Neural cell (in vitro differentiated cells): ENCODE measurements at regions not wholly inside any gene's neighbourhood (a gene's known extent, or its start where the extent isn't known, plus 50 kb on each side); places are given as distances from the start of the nearest gene placed in this dataset.

Source experiments
- H2AFZ ChIP-seq: fragments of 200-600, 300-800 bp; sonication (generic), shearing (Covaris generic); 2 replicates; pipeline ENCODE4 v1.6.0; 2014; ENCODE audit warnings: low read depth, mild to moderate bottlenecking, antibody characterized with exemption, low read length, moderate library complexity
- H3F3A ChIP-seq: fragments of 200-600 bp; shearing (Covaris generic); 2 replicates; pipeline ENCODE4 v1.6.1; 2016; ENCODE audit warnings: mild to moderate bottlenecking, moderate library complexity, mixed read lengths, antibody characterized with exemption, low read length; ENCODE audit not compliant: insufficient read depth, poor library complexity, severe bottlenecking
- H3K27ac ChIP-seq: fragments of 200-600, 300-800 bp; sonication (generic), shearing (Covaris generic); 2 replicates; pipeline ENCODE4 v1.5.1; 2014; ENCODE audit warnings: mild to moderate bottlenecking, low read length, moderate library complexity
- H3K27me3 ChIP-seq: fragments of 300-800, 200-600 bp; sonication (generic), shearing (Covaris generic); 2 replicates; pipeline ENCODE4 v1.6.0; 2014; ENCODE audit warnings: mild to moderate bottlenecking, low read depth, low read length, moderate library complexity; ENCODE audit not compliant: insufficient read depth
- H3K36me3 ChIP-seq: fragments of 300-800, 200-600 bp; sonication (generic), shearing (Covaris generic); 2 replicates; pipeline ENCODE4 v1.5.1; 2014; ENCODE audit warnings: mild to moderate bottlenecking, antibody characterized with exemption, low read length, moderate library complexity; ENCODE audit not compliant: insufficient read depth
- H3K4me2 ChIP-seq: fragments of 300-800, 200-600 bp; sonication (generic), shearing (Covaris generic); 2 replicates; pipeline ENCODE4 v1.6.0; 2014; ENCODE audit warnings: mild to moderate bottlenecking, low read length
- H3K4me3 ChIP-seq: fragments of 300-800, 200-600 bp; sonication (generic), shearing (Covaris generic); 2 replicates; pipeline ENCODE4 v1.5.1; 2014; ENCODE audit warnings: mild to moderate bottlenecking, low read length, moderate library complexity
- H3K79me2 ChIP-seq: fragments of 200-600 bp; shearing (Covaris generic); replicated peaks from 2 replicates; pipeline ENCODE4 v1.6.0; 2014; ENCODE audit warnings: mild to moderate bottlenecking, low read length, moderate library complexity; ENCODE audit not compliant: insufficient read depth
- H3K9ac ChIP-seq: fragments of 300-800, 200-600 bp; sonication (generic), shearing (Covaris generic); 2 replicates; pipeline ENCODE4 v1.6.1; 2016; ENCODE audit warnings: mild to moderate bottlenecking, low read length, mixed read lengths
- H3K9me2 ChIP-seq: fragments of 200-600 bp; shearing (Covaris generic); 2 replicates; pipeline ENCODE4 v1.6.1; 2016; ENCODE audit warnings: mild to moderate bottlenecking, low read length, mixed read lengths; ENCODE audit not compliant: insufficient read depth
- H3K9me3 ChIP-seq: fragments of 200-600, 300-800 bp; sonication (generic), shearing (Covaris generic); 2 replicates; pipeline ENCODE4 v1.6.1; 2016; ENCODE audit warnings: mild to moderate bottlenecking, mixed run types, low read length, moderate library complexity, mixed read lengths
- H4K20me1 ChIP-seq: fragments of 200-600 bp; shearing (Covaris generic); 2 replicates; pipeline ENCODE4 v1.6.1; 2016; ENCODE audit warnings: mild to moderate bottlenecking, mixed run types; ENCODE audit not compliant: insufficient read depth
- EP300 ChIP-seq: fragments of 450-650 bp; conservative IDR thresholded peaks from 2 replicates; pipeline ENCODE4 v1.6.1; 2014; ENCODE audit warnings: antibody characterized with exemption, mild to moderate bottlenecking, moderate library complexity; ENCODE audit not compliant: poor library complexity, severe bottlenecking
- EZH2 ChIP-seq: fragments of 200-600, 300-800 bp; shearing (Covaris generic), sonication (generic); IDR thresholded peaks from 2 replicates; pipeline ENCODE4 v1.6.1; 2014; ENCODE audit warnings: antibody characterized with exemption, low read length, borderline replicate concordance, mild to moderate bottlenecking; ENCODE audit not compliant: insufficient read depth, poor library complexity, severe bottlenecking
- MXI1 ChIP-seq: fragments of 450-650 bp; conservative IDR thresholded peaks from 2 replicates; pipeline ENCODE4 v1.6.1; 2014; ENCODE audit warnings: antibody characterized with exemption, mild to moderate bottlenecking; ENCODE audit not compliant: poor library complexity, severe bottlenecking
- POLR2AphosphoS5 ChIP-seq: IDR thresholded peaks from 2 replicates; pipeline ENCODE4 v1.6.1; 2012
- RAD21 ChIP-seq: fragments of 450-650 bp; conservative IDR thresholded peaks from 2 replicates; pipeline ENCODE4 v1.6.1; 2014; ENCODE audit warnings: antibody characterized with exemption, mild to moderate bottlenecking, moderate library complexity
- SMC3 ChIP-seq: fragments of 450-650 bp; conservative IDR thresholded peaks from 2 replicates; pipeline ENCODE4 v1.6.1; 2014; ENCODE audit warnings: antibody characterized with exemption, mild to moderate bottlenecking, moderate library complexity; ENCODE audit not compliant: poor library complexity
- TAF1 ChIP-seq: IDR thresholded peaks from 2 replicates; pipeline ENCODE4 v1.6.1; 2012; ENCODE audit warnings: low read depth
- TF ChIP-seq, protein P1 (sequence below): fragments of 450-650 bp; IDR thresholded peaks from 2 replicates; pipeline ENCODE4 v1.5.1; 2014; ENCODE audit warnings: antibody characterized with exemption, mild to moderate bottlenecking, moderate library complexity; ENCODE audit not compliant: poor library complexity, severe bottlenecking
- TF ChIP-seq, protein P2 (sequence below): IDR thresholded peaks from 2 replicates; pipeline ENCODE4 v1.6.1; 2012; ENCODE audit warnings: borderline replicate concordance

DNA sequence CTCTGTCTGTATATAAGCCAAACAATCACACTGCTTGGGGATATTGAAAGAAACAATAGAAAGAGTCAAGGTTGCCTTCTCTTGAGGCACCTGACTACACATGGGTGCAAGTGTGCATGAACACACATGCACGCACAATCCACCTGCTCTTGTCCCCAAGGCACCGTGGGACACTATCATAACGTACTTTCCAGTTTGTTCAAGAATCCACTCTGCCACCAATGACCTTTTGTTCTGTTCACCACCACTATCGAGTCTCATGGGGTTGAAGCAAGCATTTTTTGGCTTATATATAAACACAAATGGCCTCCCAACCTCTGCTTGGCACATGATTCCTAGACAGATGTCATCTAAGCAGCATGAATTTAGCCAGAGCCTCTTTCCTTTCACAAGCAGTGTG lies 365.4 kb downstream of the EMP1 start:
- H3K79me2 ChIP-seq, result no peaks in the 10 kb centered on the region
- no peak overlapping the region for H2AFZ ChIP-seq
- H3K9me2 ChIP-seq, result no peaks in the 10 kb centered on the region
- no peak for TF ChIP-seq TAF1
- no peak for TF ChIP-seq MXI1
- no peak for TF ChIP-seq EZH2
- TF ChIP-seq POLR2AphosphoS5, result no peak
- TF ChIP-seq RAD21, result no peak
- TF ChIP-seq SMC3, result no peak
- TF ChIP-seq, protein P1, sequence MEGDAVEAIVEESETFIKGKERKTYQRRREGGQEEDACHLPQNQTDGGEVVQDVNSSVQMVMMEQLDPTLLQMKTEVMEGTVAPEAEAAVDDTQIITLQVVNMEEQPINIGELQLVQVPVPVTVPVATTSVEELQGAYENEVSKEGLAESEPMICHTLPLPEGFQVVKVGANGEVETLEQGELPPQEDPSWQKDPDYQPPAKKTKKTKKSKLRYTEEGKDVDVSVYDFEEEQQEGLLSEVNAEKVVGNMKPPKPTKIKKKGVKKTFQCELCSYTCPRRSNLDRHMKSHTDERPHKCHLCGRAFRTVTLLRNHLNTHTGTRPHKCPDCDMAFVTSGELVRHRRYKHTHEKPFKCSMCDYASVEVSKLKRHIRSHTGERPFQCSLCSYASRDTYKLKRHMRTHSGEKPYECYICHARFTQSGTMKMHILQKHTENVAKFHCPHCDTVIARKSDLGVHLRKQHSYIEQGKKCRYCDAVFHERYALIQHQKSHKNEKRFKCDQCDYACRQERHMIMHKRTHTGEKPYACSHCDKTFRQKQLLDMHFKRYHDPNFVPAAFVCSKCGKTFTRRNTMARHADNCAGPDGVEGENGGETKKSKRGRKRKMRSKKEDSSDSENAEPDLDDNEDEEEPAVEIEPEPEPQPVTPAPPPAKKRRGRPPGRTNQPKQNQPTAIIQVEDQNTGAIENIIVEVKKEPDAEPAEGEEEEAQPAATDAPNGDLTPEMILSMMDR, result no peak
- no peak for TF ChIP-seq EP300
- TF ChIP-seq, protein P2, sequence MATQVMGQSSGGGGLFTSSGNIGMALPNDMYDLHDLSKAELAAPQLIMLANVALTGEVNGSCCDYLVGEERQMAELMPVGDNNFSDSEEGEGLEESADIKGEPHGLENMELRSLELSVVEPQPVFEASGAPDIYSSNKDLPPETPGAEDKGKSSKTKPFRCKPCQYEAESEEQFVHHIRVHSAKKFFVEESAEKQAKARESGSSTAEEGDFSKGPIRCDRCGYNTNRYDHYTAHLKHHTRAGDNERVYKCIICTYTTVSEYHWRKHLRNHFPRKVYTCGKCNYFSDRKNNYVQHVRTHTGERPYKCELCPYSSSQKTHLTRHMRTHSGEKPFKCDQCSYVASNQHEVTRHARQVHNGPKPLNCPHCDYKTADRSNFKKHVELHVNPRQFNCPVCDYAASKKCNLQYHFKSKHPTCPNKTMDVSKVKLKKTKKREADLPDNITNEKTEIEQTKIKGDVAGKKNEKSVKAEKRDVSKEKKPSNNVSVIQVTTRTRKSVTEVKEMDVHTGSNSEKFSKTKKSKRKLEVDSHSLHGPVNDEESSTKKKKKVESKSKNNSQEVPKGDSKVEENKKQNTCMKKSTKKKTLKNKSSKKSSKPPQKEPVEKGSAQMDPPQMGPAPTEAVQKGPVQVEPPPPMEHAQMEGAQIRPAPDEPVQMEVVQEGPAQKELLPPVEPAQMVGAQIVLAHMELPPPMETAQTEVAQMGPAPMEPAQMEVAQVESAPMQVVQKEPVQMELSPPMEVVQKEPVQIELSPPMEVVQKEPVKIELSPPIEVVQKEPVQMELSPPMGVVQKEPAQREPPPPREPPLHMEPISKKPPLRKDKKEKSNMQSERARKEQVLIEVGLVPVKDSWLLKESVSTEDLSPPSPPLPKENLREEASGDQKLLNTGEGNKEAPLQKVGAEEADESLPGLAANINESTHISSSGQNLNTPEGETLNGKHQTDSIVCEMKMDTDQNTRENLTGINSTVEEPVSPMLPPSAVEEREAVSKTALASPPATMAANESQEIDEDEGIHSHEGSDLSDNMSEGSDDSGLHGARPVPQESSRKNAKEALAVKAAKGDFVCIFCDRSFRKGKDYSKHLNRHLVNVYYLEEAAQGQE, result no peak
- H3K9ac ChIP-seq, result no peak overlapping the region
- no peaks in the 10 kb centered on the region for H4K20me1 ChIP-seq
- no peak overlapping the region for H3K4me3 ChIP-seq
- no peak overlapping the region for H3K4me2 ChIP-seq
- H3K27ac ChIP-seq, result no peak overlapping the region
- H3K9me3 ChIP-seq, result peaks cover 5% of the 10 kb centered on the region
- no peaks in the 10 kb centered on the region for H3K27me3 ChIP-seq
- peaks cover 4% of the 10 kb centered on the region for H3K36me3 ChIP-seq
- H3F3A ChIP-seq, result no peaks in the 10 kb centered on the region

DNA sequence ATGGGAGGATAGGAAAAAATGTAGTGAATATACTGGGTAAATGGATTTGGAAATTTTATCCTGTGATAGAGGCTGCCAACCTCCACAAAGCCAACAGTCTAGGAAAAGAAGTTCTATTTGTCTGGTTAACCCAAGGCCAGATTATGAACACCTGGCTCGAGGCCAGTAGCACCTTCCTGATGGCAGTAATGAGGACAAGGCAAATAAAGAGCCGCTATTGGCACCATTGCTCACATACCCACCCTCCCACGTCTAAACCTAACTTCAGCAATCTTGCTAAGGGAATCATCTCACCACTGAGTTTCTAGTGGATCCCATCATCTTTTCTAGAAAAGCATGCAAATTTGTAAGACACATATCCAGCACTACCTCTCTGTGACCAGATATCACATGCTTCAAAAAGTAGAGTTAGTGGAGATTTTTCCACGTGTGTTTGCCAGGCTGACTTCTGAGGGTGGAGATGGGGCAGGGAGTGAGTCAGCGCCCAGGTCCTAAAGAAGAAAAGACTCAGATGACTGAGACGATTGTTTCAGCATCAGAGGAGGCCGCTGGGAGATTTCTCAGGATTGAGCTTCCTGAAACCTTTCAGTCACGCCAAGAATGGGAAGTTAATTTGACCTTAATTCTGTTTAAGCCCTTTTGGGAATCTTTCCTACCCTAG lies 362.9 kb downstream of the EMP1 start:
- no peak overlapping the region for H3K27ac ChIP-seq
- H4K20me1 ChIP-seq, result no peaks in the 10 kb centered on the region
- H3F3A ChIP-seq, result no peaks in the 10 kb centered on the region
- H3K9ac ChIP-seq, result no peak overlapping the region
- TF ChIP-seq EP300, result no peak
- TF ChIP-seq TAF1, result no peak
- no peak for TF ChIP-seq EZH2
- H2AFZ ChIP-seq, result no peak overlapping the region
- no peaks in the 10 kb centered on the region for H3K79me2 ChIP-seq
- H3K4me2 ChIP-seq, result no peak overlapping the region
- H3K9me3 ChIP-seq, result peaks cover 5% of the 10 kb centered on the region
- no peaks in the 10 kb centered on the region for H3K9me2 ChIP-seq
- H3K27me3 ChIP-seq, result no peaks in the 10 kb centered on the region
- H3K4me3 ChIP-seq, result no peak overlapping the region
- peaks cover 4% of the 10 kb centered on the region for H3K36me3 ChIP-seq
